HEK293T (cell line): ENCODE measurements at regions not wholly inside any gene's neighbourhood (a gene's known extent, or its start where the extent isn't known, plus 50 kb on each side); places are given as distances from the start of the nearest gene placed in this dataset.

ENCODE experiments used
- BHLHE40 ChIP-seq: fragments of 450-650 bp; IDR thresholded peaks from 2 replicates; pipeline ENCODE4 v1.6.1; 2016; ENCODE audit warnings: mild to moderate bottlenecking, moderate library complexity, borderline replicate concordance
- FOXM1 ChIP-seq: fragments of 450-650 bp; IDR thresholded peaks from 2 replicates; pipeline ENCODE4 v1.6.1; 2017; ENCODE audit warnings: mild to moderate bottlenecking, borderline replicate concordance
- LEF1 ChIP-seq: fragments of 450-650 bp; IDR thresholded peaks from 2 replicates; pipeline ENCODE4 v1.6.1; 2017; ENCODE audit warnings: mild to moderate bottlenecking, borderline replicate concordance

- no peak for TF ChIP-seq BHLHE40
- TF ChIP-seq FOXM1, result no peak
- TF ChIP-seq LEF1, result no peak
Measured at GRCh38 chr6:27541933-27542297, 69.0 kb upstream of the ZNF184 start.
